Endothelial cell of umbilical vein (primary cell): ENCODE measurements at regions not wholly inside any gene's neighbourhood (a gene's known extent, or its start where the extent isn't known, plus 50 kb on each side); places are given as distances from the start of the nearest gene placed in this dataset.
"Not testable (repeated sequence)": the region's sequence is repeated elsewhere in the genome, so short reads cannot be mapped to it uniquely, and the experiment has no call there.

Source experiments
- MYC ChIP-seq: IDR thresholded peaks from one replicate; pipeline ENCODE4 v1.6.1; 2011; ENCODE audit warnings: mild to moderate bottlenecking, low read depth, low read length
- POLR2A ChIP-seq: IDR thresholded peaks from 2 replicates; pipeline ENCODE4 v1.6.1; 2012; ENCODE audit warnings: low read depth, mild to moderate bottlenecking, control low read depth, low read length

DNA sequence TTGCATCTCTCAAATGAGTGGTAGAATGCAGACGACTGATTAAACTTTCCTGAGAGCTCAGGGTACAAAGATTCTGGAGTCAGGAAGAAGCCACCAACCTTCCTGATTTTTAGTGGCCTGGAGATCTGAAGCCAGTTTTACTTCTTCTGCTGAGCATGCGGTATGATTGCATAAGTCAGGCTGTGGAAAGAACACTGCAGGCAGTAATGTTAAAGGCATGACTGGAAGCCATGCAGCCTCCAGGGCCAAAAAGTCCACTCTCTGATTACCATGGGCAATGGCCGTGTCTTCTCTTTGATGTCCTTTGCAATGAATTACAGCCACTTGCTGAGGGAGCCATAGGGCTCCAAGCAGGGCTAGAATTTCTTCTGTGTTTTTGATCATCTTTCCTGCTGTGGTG, 218.0 kb downstream of the CDY1 start:
- not testable (repeated sequence) for TF ChIP-seq POLR2A, MYC
